Prostate gland (tissue), 2 donors: ENCODE measurements at regions not wholly inside any gene's neighbourhood (a gene's known extent, or its start where the extent isn't known, plus 50 kb on each side); places are given as distances from the start of the nearest gene placed in this dataset.

Experiments
- DNase-seq: peaks from one replicate; pipeline ENCODE4 v3.0.0-alpha.2; 2019; ENCODE audit warnings: low spot score
- H3K27ac ChIP-seq, 2 donors: fragments of 200-600 bp; sonication (generic); 2 replicates each; pipeline ENCODE4 v1.5.1; 2017 to 2019
- H3K27me3 ChIP-seq: fragments of 200-600 bp; sonication (generic); replicated peaks from 2 replicates; pipeline ENCODE4 v1.5.1; 2019; ENCODE audit not compliant: insufficient read depth
- H3K36me3 ChIP-seq, 2 donors: fragments of 200-600 bp; sonication (generic); 1 replicate in 1 of 2; 2 replicates in 1 of 2; pipeline versions ENCODE4 v1.5.1 to v1.8.1; 2017 to 2019
- H3K4me1 ChIP-seq: fragments of 200-600 bp; sonication (generic); replicated peaks from 2 replicates; pipeline ENCODE4 v1.5.1; 2019
- H3K4me3 ChIP-seq, 2 donors: fragments of 200-600 bp; sonication (generic); 2 replicates each; pipeline ENCODE4 v1.5.1; 2017 to 2019
- H3K9me3 ChIP-seq: fragments of 200-600 bp; sonication (generic); 2 replicates; pipeline ENCODE4 v1.5.1; 2017
- CTCF ChIP-seq, 4 experiments: fragments of 200-600 bp in 2 of 4; fragments of 450-650 bp in 2 of 4; sonication (generic) in 2 of 4; IDR thresholded peaks; 1 replicate in 3 of 4; 2 replicates in 1 of 4; pipeline ENCODE4 v1.5.1; 2016 to 2019; ENCODE audit warnings: antibody characterized with exemption in 4 of 4, mild to moderate bottlenecking in 2 of 4, moderate library complexity in 2 of 4
- POLR2A ChIP-seq: fragments of 450-650 bp; IDR thresholded peaks from one replicate; pipeline ENCODE4 v1.6.1; 2016; ENCODE audit warnings: antibody characterized with exemption, mild to moderate bottlenecking
- POLR2AphosphoS5 ChIP-seq: sonication (generic); formaldehyde crosslinking; IDR thresholded peaks from one replicate; pipeline ENCODE4 v1.6.1; 2017; ENCODE audit warnings: antibody characterized with exemption
- WGBS: methylation state at CpG from one replicate; pipeline ENCODE4 v1.1.5; 2018; 5-methylcytosine and 5-hydroxymethylcytosine counted together
- intact Hi-C: fragments of 100-400 bp; cut with DNase I; formaldehyde crosslinking; loops from one replicate; pipeline ENCODE4 v1.14.2; 2022

DNA sequence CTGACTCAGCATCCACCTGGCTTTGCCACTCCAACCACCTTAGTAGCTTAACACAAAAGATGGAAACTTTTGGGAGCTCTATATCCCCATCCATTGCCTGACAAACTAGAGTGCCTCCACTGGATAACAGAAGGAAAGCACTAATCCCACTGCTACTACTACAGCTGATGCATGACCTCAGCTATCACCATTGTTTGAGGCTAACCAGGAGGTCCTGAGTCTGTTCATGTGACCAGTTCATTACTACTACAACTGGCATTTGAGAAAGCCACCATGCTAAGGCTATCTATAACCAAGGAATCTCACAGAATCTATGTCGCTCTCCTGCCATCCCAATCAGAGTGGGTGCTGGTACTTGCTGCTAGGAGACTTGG lies 604.3 kb upstream of the CA10 start:
- no peaks in the 10 kb centered on the region for H3K36me3 ChIP-seq
- no peak for DNase-seq
- no peaks in the 10 kb centered on the region for H3K27me3 ChIP-seq
- intact Hi-C loops: no loop called here
- no peaks in the 10 kb centered on the region for H3K9me3 ChIP-seq
- H3K4me1 ChIP-seq: no peaks in the 10 kb centered on the region
- 100% methylated on average over 1 of the region's 1 CpG for WGBS
- no peak overlapping the region for H3K27ac ChIP-seq
- no peak overlapping the region for H3K4me3 ChIP-seq
- TF ChIP-seq CTCF (IDR thresholded peaks at IDR 0.05) (no peak), POLR2A (no peak), POLR2AphosphoS5 (no peak)

- TF ChIP-seq POLR2AphosphoS5 (no peak), POLR2A (no peak), CTCF (IDR thresholded peaks at IDR 0.05) (no peak)
- intact Hi-C loops: no loop called here
- no peaks in the 10 kb centered on the region for H3K4me1 ChIP-seq
- no peaks in the 10 kb centered on the region for H3K36me3 ChIP-seq
- H3K9me3 ChIP-seq: no peaks in the 10 kb centered on the region
- WGBS: 29% methylated on average over 5 of the region's 5 CpGs
- DNase-seq: peak; percentile 31
- no peak overlapping the region for H3K27ac ChIP-seq
- no peak overlapping the region for H3K4me3 ChIP-seq
- H3K27me3 ChIP-seq: no peaks in the 10 kb centered on the region
Measured at GRCh38 chr17:52762147-52762793, 603.8 kb upstream of the CA10 start.

DNA sequence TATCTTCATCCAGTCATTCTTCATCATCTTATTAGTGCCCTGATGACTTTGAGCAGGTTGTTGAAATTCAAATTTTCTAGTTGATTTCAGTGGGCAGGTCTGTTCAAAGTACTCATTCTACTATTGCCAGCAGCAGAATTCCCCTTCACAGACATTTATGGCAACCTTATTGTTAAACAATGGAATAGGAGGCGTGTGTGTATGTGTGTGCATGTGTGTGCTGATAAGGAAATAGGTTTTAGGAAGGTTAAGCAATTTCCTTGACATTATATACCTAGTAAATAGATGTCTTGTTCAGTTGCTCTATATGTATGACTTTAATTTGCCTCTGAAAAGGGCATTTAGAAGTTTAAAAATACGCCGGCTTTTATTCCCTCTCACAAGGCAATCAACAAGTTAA lies 601.4 kb upstream of the CA10 start:
- intact Hi-C loops: no loop called here
- Histone ChIP-seq H3K36me3 (no peaks in the 10 kb centered on the region), H3K4me3 (no peak overlapping the region), H3K27me3 (no peaks in the 10 kb centered on the region), H3K9me3 (no peaks in the 10 kb centered on the region), H3K4me1 (no peaks in the 10 kb centered on the region), H3K27ac (no peak overlapping the region)
- 74% methylated on average over 3 of the region's 3 CpGs for WGBS
- TF ChIP-seq POLR2AphosphoS5 (no peak), CTCF (IDR thresholded peaks at IDR 0.05) (no peak), POLR2A (no peak)
- DNase-seq: no peak

GRCh38 chr17:52758481-52758880 lies 600.0 kb upstream of the CA10 start:
- intact Hi-C loops: no loop called here
- Histone ChIP-seq H3K27me3 (no peaks in the 10 kb centered on the region), H3K27ac (no peak overlapping the region), H3K4me1 (no peaks in the 10 kb centered on the region), H3K9me3 (no peaks in the 10 kb centered on the region), H3K4me3 (no peak overlapping the region), H3K36me3 (no peaks in the 10 kb centered on the region)
- TF ChIP-seq POLR2AphosphoS5 (peak; percentile 51), CTCF (IDR thresholded peaks at IDR 0.05) (no peak), POLR2A (no peak)
- DNase-seq: no peak
- 17% methylated on average over 1 of the region's 1 CpG for WGBS

DNA sequence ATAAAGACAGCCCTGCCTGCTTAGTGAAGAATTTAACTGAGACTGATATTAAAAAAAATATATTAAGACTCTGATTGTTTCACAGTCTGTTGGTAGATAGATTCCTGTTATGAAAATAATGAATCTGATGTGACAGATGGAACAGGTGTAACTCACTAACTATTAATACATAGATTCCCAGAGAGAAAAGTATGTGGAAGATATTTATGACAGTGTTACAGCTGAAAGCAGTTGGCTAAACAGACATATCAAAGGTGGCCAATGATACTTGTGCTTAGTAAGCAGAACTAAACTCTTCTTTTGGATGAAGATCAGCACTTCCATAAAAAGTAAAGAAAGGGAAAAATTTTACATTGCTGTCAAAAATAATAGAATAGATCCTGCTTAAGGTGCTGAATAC lies 598.2 kb upstream of the CA10 start:
- Histone ChIP-seq H3K36me3 (no peaks in the 10 kb centered on the region), H3K9me3 (no peaks in the 10 kb centered on the region), H3K27ac (no peak overlapping the region), H3K27me3 (no peaks in the 10 kb centered on the region), H3K4me3 (no peak overlapping the region), H3K4me1 (no peaks in the 10 kb centered on the region)
- TF ChIP-seq POLR2AphosphoS5 (no peak), CTCF (IDR thresholded peaks at IDR 0.05) (no peak), POLR2A (no peak)
- intact Hi-C loops: no loop called here
- DNase-seq: no peak
